ENCODE measurements at regions not wholly inside any gene's neighbourhood (a gene's known extent, or its start where the extent isn't known, plus 50 kb on each side); places are given as distances from the start of the nearest gene placed in this dataset.

DNA sequence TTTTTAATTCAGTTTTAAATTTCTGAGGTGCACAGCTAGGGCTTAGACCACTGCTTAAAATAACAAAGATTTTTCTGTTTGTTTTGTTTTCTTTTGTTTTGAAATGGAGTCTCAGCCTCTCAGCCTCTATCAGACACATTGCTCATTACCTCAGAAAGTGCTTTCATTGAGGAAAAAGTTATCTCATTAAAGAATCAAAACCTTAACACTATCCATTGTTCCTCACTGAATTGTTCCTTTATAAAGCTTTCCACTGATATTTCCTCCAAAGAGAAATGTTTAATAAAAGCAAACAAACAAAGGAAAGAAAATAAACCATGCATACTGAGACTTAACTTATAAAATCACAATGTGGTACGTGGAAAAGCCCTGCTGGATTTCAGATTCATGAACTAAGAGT is 63.8 kb downstream of the SIPA1L2 start:
- Histone ChIP-seq H3K27me3 (ENCODE audit: control insufficient read depth, low read length) (no peaks in the 10 kb centered on the region), H4K20me1 (ENCODE audit: control insufficient read depth, insufficient read depth, low read depth, low read length) (no peaks in the 10 kb centered on the region), H3K4me1 (ENCODE audit: control insufficient read depth, low read length) (no peaks in the 10 kb centered on the region), H3K27ac (ENCODE audit: low read depth, low read length) (no peak overlapping the region), H3K79me2 (ENCODE audit: control insufficient read depth, low read length) (no peaks in the 10 kb centered on the region), H3K9me3 (ENCODE audit: control insufficient read depth, insufficient read depth, low read length) (no peaks in the 10 kb centered on the region), H3K36me3 (ENCODE audit: control insufficient read depth, low read length) (no peaks in the 10 kb centered on the region), H3K9me2 (replicated peaks; ENCODE audit: control insufficient read depth, low read length) (no peaks in the 10 kb centered on the region), H3K4me3 (ENCODE audit: low read length) (no peak overlapping the region), H3F3A (ENCODE audit: control insufficient read depth, insufficient read depth) (no peaks in the 10 kb centered on the region), H3K4me2 (ENCODE audit: low read length) (no peak overlapping the region)
- TF ChIP-seq EZH2phosphoT487 (IDR thresholded peaks at IDR 0.05; ENCODE audit: borderline replicate concordance, low read length) = no peak
- TF ChIP-seq, protein P1, sequence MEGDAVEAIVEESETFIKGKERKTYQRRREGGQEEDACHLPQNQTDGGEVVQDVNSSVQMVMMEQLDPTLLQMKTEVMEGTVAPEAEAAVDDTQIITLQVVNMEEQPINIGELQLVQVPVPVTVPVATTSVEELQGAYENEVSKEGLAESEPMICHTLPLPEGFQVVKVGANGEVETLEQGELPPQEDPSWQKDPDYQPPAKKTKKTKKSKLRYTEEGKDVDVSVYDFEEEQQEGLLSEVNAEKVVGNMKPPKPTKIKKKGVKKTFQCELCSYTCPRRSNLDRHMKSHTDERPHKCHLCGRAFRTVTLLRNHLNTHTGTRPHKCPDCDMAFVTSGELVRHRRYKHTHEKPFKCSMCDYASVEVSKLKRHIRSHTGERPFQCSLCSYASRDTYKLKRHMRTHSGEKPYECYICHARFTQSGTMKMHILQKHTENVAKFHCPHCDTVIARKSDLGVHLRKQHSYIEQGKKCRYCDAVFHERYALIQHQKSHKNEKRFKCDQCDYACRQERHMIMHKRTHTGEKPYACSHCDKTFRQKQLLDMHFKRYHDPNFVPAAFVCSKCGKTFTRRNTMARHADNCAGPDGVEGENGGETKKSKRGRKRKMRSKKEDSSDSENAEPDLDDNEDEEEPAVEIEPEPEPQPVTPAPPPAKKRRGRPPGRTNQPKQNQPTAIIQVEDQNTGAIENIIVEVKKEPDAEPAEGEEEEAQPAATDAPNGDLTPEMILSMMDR (IDR thresholded peaks at IDR 0.05; ENCODE audit: low read depth, low read length, poor library complexity, severe bottlenecking) = no peak

DNA sequence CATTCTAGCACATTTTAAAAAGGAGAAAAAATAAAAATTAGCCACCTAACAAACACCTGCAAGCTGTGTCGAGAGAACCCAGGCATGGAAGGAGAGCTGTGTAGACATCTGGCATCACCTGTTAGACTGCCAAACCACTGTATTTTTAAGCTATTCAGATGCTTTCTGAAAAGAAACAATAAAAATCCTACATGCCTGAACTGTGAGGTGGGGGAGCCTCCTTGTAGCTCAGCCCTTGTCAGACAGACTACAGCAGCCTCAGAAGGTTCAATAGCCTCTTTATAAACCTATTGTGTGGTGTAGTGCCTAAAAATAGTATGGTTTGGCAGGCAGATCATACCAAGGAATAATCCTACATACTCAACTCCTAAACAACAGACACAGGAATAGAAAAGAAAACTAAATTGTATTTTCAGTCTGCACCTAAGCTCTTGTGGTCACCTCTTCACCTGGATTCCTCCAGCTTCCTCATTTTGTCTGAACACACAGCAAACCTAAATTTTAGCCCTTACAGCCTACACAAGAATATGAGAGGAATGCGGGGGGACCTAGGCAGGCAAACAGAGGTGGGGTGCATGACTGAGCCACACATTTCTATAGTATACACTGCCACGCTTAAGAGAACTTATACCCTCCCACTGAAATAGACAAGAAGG is 67.0 kb downstream of the SIPA1L2 start:
- no peaks in the 10 kb centered on the region for H3K4me1 ChIP-seq (ENCODE audit: control insufficient read depth, low read length)
- no peaks in the 10 kb centered on the region for H3K79me2 ChIP-seq (ENCODE audit: control insufficient read depth, low read length)
- H3K27me3 ChIP-seq (ENCODE audit: control insufficient read depth, low read length) = no peaks in the 10 kb centered on the region
- H3K4me3 ChIP-seq (ENCODE audit: low read length) = no peak overlapping the region
- H3K4me2 ChIP-seq (ENCODE audit: low read length) = no peak overlapping the region
- no peaks in the 10 kb centered on the region for H3F3A ChIP-seq (ENCODE audit: control insufficient read depth, insufficient read depth)
- no peaks in the 10 kb centered on the region for H3K36me3 ChIP-seq (ENCODE audit: control insufficient read depth, low read length)
- no peaks in the 10 kb centered on the region for H3K9me2 ChIP-seq (replicated peaks; ENCODE audit: control insufficient read depth, low read length)
- H3K9me3 ChIP-seq (ENCODE audit: control insufficient read depth, insufficient read depth, low read length) = no peaks in the 10 kb centered on the region
- TF ChIP-seq, protein P1 (IDR thresholded peaks at IDR 0.05; ENCODE audit: low read depth, low read length, poor library complexity, severe bottlenecking) = no peak
- no peak for TF ChIP-seq EZH2phosphoT487 (IDR thresholded peaks at IDR 0.05; ENCODE audit: borderline replicate concordance, low read length)
- H4K20me1 ChIP-seq (ENCODE audit: control insufficient read depth, insufficient read depth, low read depth, low read length) = no peaks in the 10 kb centered on the region
- H3K27ac ChIP-seq (ENCODE audit: low read depth, low read length) = no peak overlapping the region

DNA sequence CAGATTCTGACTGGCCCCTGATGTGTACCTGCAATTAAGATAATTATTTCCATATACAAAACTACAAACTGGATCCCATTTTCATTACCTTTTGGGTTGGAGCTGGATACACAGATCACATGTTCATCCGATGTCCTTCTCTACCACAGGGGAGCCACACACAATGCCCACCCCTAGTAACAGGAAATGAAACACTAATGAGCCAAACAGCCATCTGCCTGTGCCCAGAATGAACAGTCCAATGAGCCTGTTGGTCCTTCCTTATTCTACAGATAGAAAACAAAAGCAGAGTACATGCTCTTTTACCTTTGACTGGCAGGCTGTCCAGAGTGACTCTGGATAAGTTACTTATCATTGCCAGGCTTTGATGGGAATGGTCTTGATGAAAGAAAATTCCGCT is 68.6 kb downstream of the SIPA1L2 start:
- H3K9me2 ChIP-seq (replicated peaks; ENCODE audit: control insufficient read depth, low read length) = no peaks in the 10 kb centered on the region
- H3K4me2 ChIP-seq (ENCODE audit: low read length) = no peak overlapping the region
- no peak overlapping the region for H3K4me3 ChIP-seq (ENCODE audit: low read length)
- no peaks in the 10 kb centered on the region for H3F3A ChIP-seq (ENCODE audit: control insufficient read depth, insufficient read depth)
- TF ChIP-seq EZH2phosphoT487 (IDR thresholded peaks at IDR 0.05; ENCODE audit: borderline replicate concordance, low read length) = no peak
- H3K36me3 ChIP-seq (ENCODE audit: control insufficient read depth, low read length) = no peaks in the 10 kb centered on the region
- no peaks in the 10 kb centered on the region for H4K20me1 ChIP-seq (ENCODE audit: control insufficient read depth, insufficient read depth, low read depth, low read length)
- H3K9me3 ChIP-seq (ENCODE audit: control insufficient read depth, insufficient read depth, low read length) = no peaks in the 10 kb centered on the region
- H3K79me2 ChIP-seq (ENCODE audit: control insufficient read depth, low read length) = no peaks in the 10 kb centered on the region
- no peak overlapping the region for H3K27ac ChIP-seq (ENCODE audit: low read depth, low read length)
- H3K4me1 ChIP-seq (ENCODE audit: control insufficient read depth, low read length) = no peaks in the 10 kb centered on the region
- no peaks in the 10 kb centered on the region for H3K27me3 ChIP-seq (ENCODE audit: control insufficient read depth, low read length)

DNA sequence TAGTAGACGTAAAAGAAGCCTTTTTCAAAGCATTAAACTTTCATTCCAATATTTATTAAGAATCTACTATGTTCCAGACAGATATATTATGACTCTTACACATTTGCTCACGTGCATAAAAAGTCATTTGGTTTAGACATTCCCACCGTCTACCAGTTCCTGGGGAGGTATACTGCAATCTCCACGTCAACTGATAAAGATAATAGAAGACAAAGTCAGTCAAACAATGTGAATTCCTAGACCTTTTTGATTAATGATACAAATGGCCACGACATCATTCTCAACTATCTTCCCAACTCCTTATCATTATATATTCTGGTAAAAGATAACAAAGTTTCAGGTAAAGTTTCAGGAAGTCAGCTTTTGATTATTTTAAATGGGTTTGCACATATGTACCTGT is 69.0 kb downstream of the SIPA1L2 start:
- no peaks in the 10 kb centered on the region for H3K27me3 ChIP-seq (ENCODE audit: control insufficient read depth, low read length)
- no peak for TF ChIP-seq EZH2phosphoT487 (IDR thresholded peaks at IDR 0.05; ENCODE audit: borderline replicate concordance, low read length)
- TF ChIP-seq, protein P1 (IDR thresholded peaks at IDR 0.05; ENCODE audit: low read depth, low read length, poor library complexity, severe bottlenecking) = no peak
- no peak overlapping the region for H3K4me2 ChIP-seq (ENCODE audit: low read length)
- H3K4me3 ChIP-seq (ENCODE audit: low read length) = no peak overlapping the region
- no peaks in the 10 kb centered on the region for H3K4me1 ChIP-seq (ENCODE audit: control insufficient read depth, low read length)
- H3K9me3 ChIP-seq (ENCODE audit: control insufficient read depth, insufficient read depth, low read length) = no peaks in the 10 kb centered on the region
- no peaks in the 10 kb centered on the region for H3K79me2 ChIP-seq (ENCODE audit: control insufficient read depth, low read length)
- no peak overlapping the region for H3K27ac ChIP-seq (ENCODE audit: low read depth, low read length)
- no peaks in the 10 kb centered on the region for H3K36me3 ChIP-seq (ENCODE audit: control insufficient read depth, low read length)
- H3F3A ChIP-seq (ENCODE audit: control insufficient read depth, insufficient read depth) = no peaks in the 10 kb centered on the region
- H3K9me2 ChIP-seq (replicated peaks; ENCODE audit: control insufficient read depth, low read length) = no peaks in the 10 kb centered on the region
- H4K20me1 ChIP-seq (ENCODE audit: control insufficient read depth, insufficient read depth, low read depth, low read length) = no peaks in the 10 kb centered on the region

All from DOHH2 (cell line).